Colonic mucosa (tissue), 4 donors: ENCODE measurements at regions not wholly inside any gene's neighbourhood (a gene's known extent, or its start where the extent isn't known, plus 50 kb on each side); places are given as distances from the start of the nearest gene placed in this dataset.

Experiments used
- DNase-seq: peaks from one replicate; pipeline ENCODE4 v3.0.0-alpha.2; 2020
- H3K27ac ChIP-seq: fragments of 200-600 bp; one replicate; pipeline ENCODE4 v1.8.0; 2021
- H3K27me3 ChIP-seq: fragments of 200-600 bp; one replicate; pipeline ENCODE4 v1.8.0; 2021
- H3K36me3 ChIP-seq: fragments of 200-600 bp; one replicate; pipeline ENCODE4 v1.8.0; 2021
- H3K4me1 ChIP-seq: fragments of 200-600 bp; one replicate; pipeline ENCODE4 v1.8.0; 2021; ENCODE audit warnings: mild to moderate bottlenecking
- H3K4me3 ChIP-seq: fragments of 200-600 bp; one replicate; pipeline ENCODE4 v1.8.0; 2021
- H3K9ac ChIP-seq, 2 donors: one replicate each; pipeline ENCODE4 v1.7.0; 2013; ENCODE audit warnings: control low read depth in 2 of 2, low read depth in 2 of 2, low read length in 2 of 2
- H3K9me3 ChIP-seq: fragments of 200-600 bp; one replicate; pipeline ENCODE4 v1.8.0; 2021
- intact Hi-C: fragments of 100-400 bp; cut with DNase I; formaldehyde crosslinking; loops from one replicate; pipeline ENCODE4 v1.14.1; 2022
- TF ChIP-seq, protein P1 (sequence below): fragments of 200-600 bp; IDR thresholded peaks from one replicate; pipeline ENCODE4 v1.8.0; 2022; ENCODE audit warnings: antibody characterized with exemption, mild to moderate bottlenecking
- donor health status: healthy.
- donor health status: DM: no; HTN: no; CAD: no.
- donor health status: DM: no; HTN: no; CAD: no.

DNA sequence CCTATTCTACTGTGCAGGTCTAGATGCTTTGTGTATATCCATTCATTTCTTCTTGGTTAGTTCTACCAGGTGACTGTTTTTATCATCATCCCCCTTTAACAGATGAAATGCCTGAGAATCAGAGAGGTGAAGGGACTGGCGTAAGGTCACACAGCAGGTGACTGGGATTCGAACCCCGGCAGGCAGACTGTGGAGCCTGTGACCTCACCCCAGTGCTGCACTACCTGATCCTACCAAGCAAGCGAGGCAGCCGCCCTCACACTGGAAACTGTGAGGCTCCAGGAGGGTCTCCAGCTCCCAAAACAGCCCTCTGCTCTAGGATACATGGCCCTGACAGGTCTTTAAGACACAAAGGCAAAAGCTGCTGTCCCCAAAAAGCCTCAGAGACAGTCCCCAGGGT lies 91.7 kb downstream of the CHST1 start:
- H3K27me3 ChIP-seq, result no peaks in the 10 kb centered on the region
- TF ChIP-seq, protein P1, sequence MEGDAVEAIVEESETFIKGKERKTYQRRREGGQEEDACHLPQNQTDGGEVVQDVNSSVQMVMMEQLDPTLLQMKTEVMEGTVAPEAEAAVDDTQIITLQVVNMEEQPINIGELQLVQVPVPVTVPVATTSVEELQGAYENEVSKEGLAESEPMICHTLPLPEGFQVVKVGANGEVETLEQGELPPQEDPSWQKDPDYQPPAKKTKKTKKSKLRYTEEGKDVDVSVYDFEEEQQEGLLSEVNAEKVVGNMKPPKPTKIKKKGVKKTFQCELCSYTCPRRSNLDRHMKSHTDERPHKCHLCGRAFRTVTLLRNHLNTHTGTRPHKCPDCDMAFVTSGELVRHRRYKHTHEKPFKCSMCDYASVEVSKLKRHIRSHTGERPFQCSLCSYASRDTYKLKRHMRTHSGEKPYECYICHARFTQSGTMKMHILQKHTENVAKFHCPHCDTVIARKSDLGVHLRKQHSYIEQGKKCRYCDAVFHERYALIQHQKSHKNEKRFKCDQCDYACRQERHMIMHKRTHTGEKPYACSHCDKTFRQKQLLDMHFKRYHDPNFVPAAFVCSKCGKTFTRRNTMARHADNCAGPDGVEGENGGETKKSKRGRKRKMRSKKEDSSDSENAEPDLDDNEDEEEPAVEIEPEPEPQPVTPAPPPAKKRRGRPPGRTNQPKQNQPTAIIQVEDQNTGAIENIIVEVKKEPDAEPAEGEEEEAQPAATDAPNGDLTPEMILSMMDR, result no peak
- intact Hi-C loops, result no loop called here

DNA sequence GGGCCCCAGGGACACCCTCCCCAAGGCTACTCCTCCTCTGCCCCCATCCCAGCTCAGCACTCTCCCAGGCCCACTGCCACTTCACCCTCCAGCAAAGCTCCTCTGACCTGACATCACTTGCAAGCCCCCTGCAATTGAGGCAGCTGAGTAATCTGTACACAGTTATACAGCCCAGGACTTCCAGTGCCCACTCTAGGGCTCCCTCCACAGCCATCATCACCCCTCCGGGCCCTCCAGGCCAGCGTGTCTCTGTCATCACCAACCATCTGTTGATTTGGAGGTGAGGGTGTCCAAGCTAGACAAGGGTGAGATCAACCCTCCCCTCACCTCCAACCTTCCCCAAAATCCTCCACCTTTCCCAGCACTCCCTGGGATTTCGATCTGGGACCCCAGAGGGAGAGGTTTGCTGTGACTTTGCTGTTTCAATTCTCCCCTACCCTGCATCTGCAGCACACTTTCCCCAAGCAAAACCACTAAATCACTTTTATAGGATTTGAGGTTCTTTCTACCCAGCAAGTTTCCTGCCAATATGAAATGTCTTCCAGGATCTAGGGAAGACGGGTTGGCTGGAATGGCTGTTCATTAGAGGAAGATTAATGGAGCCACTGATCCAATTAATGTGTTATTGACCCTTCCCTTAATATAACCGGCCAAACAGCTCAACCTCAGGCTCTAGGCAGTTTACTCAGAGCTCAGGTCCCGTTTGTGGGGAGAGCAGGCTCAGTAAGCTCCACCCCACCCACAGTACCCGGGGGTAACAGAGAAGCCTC lies 92.9 kb downstream of the CHST1 start:
- H3K4me1 ChIP-seq, result no peaks in the 10 kb centered on the region
- no peak for DNase-seq
- no peak overlapping the region for H3K4me3 ChIP-seq
- no peak overlapping the region for H3K27ac ChIP-seq
- intact Hi-C loops, result no loop called here
- no peaks in the 10 kb centered on the region for H3K36me3 ChIP-seq
- H3K27me3 ChIP-seq, result no peaks in the 10 kb centered on the region
- no peak overlapping the region for H3K9ac ChIP-seq
- TF ChIP-seq, protein P1, result no peak
- H3K9me3 ChIP-seq, result no peaks in the 10 kb centered on the region

More for the DNA sequence above, 91.7 kb downstream of the CHST1 start:
- Histone ChIP-seq H3K4me3 (no peak overlapping the region), H3K4me1 (no peaks in the 10 kb centered on the region), H3K36me3 (no peaks in the 10 kb centered on the region), H3K9ac (no peak overlapping the region), H3K27ac (no peak overlapping the region), H3K9me3 (no peaks in the 10 kb centered on the region)
- no peak for DNase-seq

DNA sequence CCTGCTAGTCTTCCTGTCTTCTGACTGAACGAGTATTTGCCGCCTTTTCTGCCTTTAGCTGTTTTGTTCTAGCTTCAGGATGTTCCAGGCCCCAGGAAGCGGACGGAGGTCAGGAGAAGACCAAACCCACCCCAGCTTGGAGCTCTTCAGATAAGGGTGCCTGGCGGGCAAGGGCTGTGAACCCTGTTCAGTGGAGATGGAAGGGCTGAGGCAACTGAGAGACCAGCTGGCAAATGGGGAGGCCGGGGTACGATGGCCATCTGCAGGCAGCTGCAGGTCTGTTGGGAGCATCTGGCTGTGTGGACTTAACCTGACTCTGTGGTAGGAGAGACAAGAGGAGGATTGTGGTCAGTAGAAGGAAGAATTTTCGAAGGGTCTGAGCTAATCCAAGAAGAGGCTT lies 95.6 kb downstream of the CHST1 start:
- H3K36me3 ChIP-seq, result no peaks in the 10 kb centered on the region
- no peak overlapping the region for H3K4me3 ChIP-seq
- H3K9me3 ChIP-seq, result no peaks in the 10 kb centered on the region
- H3K9ac ChIP-seq, result no peak overlapping the region
- TF ChIP-seq, protein P1, result no peak
- no peaks in the 10 kb centered on the region for H3K4me1 ChIP-seq
- H3K27ac ChIP-seq, result no peak overlapping the region
- intact Hi-C loops, result no loop called here
- H3K27me3 ChIP-seq, result no peaks in the 10 kb centered on the region
- no peak for DNase-seq

DNA sequence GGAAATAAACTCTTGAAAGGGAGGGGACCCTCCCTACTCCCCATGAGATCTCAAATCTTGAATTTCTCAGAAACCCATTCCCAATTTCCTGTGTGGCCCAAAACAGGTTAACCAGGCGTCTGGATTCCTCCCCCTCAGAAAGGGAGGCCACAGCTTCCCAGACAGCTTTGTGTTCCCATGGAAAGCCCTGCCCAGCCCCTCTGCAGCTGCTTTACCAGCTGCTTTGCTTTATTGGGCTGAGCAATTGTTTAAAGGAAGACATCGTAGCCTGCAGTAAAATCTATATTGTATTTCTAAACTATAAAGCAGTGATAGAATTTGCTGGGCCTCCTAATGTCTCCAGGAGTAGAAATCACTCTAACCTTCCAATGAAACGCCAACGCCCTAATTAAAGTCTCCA lies 97.4 kb downstream of the CHST1 start:
- TF ChIP-seq, protein P1, result no peak
- H3K9me3 ChIP-seq, result no peaks in the 10 kb centered on the region
- H3K9ac ChIP-seq, result no peak overlapping the region
- no peaks in the 10 kb centered on the region for H3K27me3 ChIP-seq
- no peaks in the 10 kb centered on the region for H3K4me1 ChIP-seq
- no peak overlapping the region for H3K27ac ChIP-seq
- no peaks in the 10 kb centered on the region for H3K36me3 ChIP-seq
- no peak overlapping the region for H3K4me3 ChIP-seq
- no peak for DNase-seq
- intact Hi-C loops, result no loop called here

DNA sequence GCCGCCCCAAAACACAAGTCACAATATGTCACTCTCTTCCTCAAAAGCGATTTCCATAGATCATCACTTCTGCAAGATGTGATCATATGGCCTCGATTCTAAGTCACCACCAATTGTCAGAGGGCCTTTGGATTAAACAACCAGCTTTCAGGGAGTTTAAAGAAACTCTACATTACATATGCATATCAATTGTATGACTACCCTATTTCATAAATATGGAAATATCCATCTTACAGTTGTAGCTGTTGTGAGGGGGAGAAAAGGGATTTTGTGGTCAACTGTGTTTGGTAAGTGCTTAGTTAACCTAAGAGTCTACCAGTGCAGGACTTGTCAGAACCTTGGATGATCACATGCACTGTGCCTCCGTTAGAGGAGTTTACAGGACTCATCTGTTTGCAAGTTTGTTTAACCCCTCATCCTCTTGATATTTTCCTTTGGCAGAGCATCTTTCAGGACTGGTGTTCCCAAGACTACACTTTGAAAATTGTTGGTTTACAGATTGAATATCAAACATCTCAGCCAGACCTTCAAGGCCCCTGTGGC lies 99.9 kb downstream of the CHST1 start:
- no peaks in the 10 kb centered on the region for H3K27me3 ChIP-seq
- no peak overlapping the region for H3K9ac ChIP-seq
- H3K9me3 ChIP-seq, result no peaks in the 10 kb centered on the region
- intact Hi-C loops, result no loop called here
- TF ChIP-seq, protein P1, result no peak
- H3K36me3 ChIP-seq, result no peaks in the 10 kb centered on the region
- H3K4me1 ChIP-seq, result no peaks in the 10 kb centered on the region
- no peak for DNase-seq
- no peak overlapping the region for H3K4me3 ChIP-seq
- no peak overlapping the region for H3K27ac ChIP-seq
